Fibroblast of upper back skin (primary cell): ENCODE measurements at regions not wholly inside any gene's neighbourhood (a gene's known extent, or its start where the extent isn't known, plus 50 kb on each side); places are given as distances from the start of the nearest gene placed in this dataset.
"Not testable (repeated sequence)": the region's sequence is repeated elsewhere in the genome, so short reads cannot be mapped to it uniquely, and the experiment has no call there.

Experiments used
- DNase-seq: peaks from one replicate; pipeline ENCODE4 v3.0.0-alpha.2; 2013

DNA sequence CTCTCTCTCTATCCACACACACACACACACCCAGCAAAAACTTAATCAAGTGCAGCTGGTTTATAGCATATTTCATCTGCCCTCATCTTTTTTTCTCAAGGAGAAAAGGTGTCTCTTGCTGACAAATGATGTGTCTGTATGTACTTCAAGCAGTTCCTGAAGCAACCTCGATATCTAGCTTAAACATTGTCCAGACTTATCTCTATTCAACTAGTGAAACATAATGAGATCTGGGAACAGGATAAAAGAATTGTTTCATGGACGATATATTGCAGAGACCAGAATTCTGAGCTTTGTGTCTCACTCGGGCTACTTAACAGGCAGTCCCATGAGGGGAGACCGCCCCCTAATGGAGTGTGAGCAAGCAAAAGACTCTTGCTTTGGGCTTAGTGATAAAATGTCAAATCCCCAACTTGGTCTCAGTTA lies 929.2 kb upstream of the SOX11 start:
- DNase-seq, result peak; percentile 1

DNA sequence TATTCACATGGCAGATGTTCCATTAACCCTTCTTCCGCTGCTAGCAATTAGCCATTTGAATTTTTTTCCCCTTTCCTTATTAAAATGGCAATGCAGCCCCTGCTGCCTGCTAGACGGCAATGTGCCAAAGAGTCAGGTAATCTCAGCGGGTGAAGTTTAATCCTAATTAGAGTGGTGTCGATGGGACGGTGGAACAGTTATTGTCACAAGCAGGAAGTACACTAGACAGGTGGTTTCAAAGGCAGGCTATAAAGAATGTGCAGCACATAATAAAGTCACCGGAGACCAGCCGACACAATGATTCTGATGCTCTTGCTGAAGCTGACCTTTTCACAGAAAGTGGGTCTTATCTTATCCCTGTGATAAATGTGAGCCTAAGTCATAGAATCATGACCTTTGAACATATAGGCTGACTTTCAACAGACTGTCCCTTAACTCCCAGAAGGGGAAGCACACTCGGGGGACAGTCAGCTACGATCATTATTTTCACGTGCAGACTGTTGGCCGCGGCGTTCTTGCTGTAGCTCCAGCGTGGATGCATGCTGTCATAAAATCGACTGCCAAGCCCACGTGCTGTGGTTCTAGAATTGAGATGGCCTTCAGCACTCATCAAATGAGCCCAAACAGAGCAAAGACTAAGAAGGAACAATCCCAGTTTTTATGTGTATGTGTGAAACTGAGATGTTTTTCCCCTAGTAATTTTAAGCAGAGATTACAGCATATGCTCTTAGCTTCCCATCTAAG lies 926.2 kb upstream of the SOX11 start:
- no peak for DNase-seq

- no peak for DNase-seq
Measured at GRCh38 chr2:4775668-4776067, 916.5 kb upstream of the SOX11 start.

DNA sequence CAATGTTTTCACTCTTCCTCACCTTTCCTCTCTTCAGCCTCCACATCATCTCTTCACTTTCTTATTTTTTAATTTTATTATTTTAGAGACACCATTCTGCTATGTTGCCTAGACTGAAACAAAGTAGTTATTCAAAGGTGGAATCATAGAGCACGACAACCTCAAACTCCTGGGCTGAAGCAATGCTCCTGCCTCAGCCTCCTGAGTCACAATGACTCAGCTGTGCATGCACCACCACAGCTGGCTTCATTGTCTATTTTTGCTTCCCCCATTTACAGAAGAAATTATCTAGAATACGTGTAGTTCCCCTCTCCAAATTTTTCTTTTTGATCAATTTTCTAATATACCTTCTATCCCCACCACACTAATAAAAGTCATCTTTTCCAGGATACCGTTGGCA lies 911.5 kb upstream of the SOX11 start:
- DNase-seq, result no peak

DNA sequence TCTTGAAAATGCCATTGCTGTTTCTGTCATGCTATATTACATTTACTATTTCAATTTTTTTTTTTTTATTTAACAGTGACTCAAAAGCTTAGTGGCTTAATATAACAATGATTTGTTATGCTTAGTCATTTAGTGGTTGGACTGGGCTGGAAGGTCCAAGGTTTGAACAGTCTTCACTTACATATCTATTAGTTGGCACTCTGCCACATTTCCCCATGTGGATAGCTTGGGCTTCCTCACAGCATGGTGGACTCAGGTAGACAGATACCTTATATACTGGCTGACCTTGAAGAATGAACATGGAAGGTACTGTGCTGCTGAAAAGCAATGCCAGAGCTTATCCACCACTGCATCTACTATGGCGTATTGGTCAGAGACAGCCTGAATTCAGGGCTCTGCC lies 909.5 kb upstream of the SOX11 start:
- DNase-seq, result no peak

GRCh38 chr2:4791488-4791887 lies 900.7 kb upstream of the SOX11 start:
- no peak for DNase-seq

GRCh38 chr2:4792126-4792525 lies 900.1 kb upstream of the SOX11 start:
- no peak for DNase-seq

GRCh38 chr2:4803396-4803795 lies 888.8 kb upstream of the SOX11 start:
- no peak for DNase-seq

- not testable (repeated sequence) for DNase-seq
Measured at GRCh38 chr2:4814137-4814536, 878.0 kb upstream of the SOX11 start.

DNA sequence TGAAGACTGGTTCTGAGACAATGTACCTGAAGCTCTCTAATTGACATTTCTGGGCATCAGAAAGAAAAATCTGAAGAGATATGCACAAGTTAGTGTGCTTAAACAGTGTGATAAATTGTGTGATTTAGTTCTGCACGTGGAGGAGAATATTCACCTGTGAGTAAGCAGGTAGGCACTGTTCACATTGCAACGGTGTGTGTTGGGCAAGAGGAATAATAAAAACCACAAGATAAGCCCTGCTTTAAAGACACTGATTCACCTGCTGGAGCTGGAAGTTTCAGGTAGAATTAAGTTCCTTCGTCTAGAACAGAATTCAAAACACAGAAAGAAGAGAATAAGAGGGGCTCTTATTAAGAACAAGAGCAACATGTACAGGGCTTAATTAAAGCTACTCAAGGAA lies 864.3 kb upstream of the SOX11 start:
- DNase-seq, result no peak

DNA sequence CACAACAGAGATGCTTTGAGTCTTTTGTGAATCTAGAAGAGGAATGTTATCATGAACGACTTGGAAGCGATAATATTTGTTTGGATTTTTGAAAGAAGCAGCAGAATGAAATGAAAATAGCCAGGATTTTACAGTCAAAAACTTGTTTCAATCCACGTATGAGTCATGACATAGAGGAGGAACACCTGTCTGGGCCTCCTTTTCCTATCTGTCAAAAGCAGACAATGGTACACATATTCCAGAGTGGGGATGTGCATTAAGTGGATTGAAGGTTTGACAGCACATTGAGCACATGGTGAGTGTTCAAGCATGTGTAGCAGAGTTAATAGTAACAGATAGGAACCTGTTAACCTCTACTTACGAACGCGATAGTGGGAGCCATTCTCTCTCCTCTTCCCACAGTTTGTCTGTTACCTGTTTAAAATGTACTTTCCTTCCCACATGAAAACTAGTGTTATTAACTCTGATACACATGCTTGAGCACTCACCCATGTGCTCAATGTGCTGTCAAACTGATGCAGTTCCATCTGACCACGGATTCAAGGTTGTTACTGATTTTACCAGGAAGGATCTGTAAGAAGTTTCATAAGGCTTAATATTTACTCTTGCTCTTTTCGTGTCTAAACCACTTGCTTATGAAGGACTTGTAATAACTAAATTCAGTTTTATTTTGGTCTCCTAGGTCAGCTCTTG lies 863.4 kb upstream of the SOX11 start:
- no peak for DNase-seq

DNA sequence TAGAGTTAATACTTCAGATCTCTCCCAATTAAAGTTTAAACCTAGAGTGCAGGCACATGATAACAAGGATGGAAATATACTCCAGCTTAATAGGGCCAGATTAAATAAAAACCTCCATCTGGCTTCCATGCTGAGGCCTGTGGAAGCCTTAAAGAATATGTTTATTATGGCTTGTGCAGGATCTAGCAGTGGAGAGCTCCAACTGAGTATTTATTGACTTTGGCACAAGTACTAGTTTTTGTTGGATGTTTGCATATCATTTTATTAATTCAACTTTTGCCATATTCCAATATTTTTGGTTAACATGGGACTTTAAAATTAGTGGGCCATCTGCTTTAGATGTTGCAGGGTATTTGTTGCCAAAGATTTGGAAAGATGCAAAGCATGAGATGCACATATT lies 860.4 kb upstream of the SOX11 start:
- DNase-seq, result no peak

DNA sequence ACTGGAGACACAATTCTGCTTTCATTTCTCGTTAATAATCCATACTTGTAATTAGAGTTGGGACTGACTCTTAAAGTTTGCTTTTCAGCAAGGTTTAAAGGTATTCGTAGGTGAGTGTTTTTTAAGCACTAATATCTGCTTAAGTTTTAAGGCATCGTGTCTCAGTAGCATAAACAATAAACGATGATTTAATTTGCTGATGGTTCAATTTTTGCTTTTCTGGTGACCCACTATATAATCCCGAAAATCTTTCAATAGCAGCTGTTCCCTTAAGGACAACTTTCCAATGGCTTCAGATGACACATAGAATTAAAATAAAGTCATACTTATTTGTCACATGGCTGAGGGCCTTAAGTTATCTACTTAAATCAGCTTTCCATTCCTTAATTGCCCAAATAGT lies 859.5 kb upstream of the SOX11 start:
- DNase-seq, result no peak

DNA sequence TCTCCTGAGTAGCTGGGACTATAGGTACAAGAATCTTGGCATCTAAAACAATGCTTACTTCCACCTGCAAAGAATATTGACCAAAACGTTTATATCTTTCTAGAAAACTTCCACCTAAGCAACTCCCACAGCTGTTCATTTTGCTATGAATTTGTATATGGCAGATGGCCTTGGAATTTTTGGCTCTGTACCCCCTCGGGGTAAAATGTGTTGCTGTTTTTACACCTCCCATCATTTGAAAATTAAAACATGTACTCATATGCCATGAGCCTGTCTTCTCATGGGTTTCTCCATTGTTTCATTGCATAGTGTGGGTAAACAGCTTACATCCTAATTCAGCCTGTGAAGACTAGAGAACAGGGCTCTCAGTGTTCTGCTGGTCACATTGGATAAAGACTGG lies 853.6 kb upstream of the SOX11 start:
- DNase-seq, result no peak

GRCh38 chr2:4840791-4841190 lies 851.4 kb upstream of the SOX11 start:
- DNase-seq, result no peak

DNA sequence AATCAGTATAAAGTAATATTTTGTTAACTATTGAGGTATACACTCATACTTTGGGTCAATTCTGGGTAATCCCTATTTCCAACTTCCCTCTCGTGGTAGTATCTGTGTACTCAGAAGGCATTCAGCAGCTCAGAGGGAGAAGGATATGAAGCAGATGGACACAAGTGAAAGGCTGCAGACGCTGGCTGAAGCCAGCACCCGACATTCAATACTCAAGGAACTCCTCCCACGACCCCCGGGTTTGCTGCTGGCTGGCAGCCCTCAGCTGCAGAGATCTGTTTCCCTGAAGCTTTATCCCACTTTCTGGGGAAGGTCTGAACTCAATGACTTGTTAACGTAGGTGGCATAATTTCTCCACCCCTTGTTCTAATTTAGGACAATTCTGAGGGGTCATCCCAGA lies 847.3 kb upstream of the SOX11 start:
- DNase-seq, result no peak

DNA sequence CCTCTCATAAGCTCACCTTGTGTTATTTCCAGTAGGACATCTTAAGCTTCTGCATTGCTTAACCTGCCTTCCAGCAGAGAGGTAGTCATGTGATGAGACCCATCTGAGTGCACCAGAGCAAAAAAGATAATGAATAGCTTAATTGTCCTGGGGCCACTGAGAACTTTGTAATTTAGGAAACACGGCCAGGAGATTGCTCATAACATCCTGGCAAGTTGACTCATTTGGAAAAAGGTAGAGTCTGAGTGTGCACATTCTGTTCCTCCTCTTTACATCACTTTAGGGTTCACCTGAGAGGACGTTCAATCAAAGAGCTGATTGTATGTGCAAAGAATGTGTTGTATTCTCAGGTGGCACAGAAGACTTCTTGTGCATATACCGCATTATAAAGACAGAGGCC lies 830.2 kb upstream of the SOX11 start:
- DNase-seq, result no peak

DNA sequence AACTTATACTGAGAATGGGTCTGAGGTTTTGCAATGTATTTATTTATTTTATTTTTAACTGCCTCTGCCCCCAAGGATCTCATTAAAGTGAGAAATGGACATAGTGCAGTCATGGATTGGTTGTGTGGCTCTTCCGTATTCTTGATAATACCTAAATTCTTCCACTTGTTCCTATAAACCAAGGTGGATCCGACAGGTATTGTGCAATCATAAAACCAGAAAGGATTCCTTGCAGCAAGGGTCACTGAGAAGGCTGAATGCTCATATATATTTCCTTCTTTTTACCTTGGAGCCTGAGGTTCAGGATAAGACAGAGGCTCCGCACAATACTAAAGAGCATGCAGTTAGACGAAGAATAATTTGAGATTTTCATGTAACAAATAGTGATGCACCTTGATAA lies 826.0 kb upstream of the SOX11 start:
- no peak for DNase-seq

GRCh38 chr2:4868466-4868865 lies 823.7 kb upstream of the SOX11 start:
- no peak for DNase-seq

GRCh38 chr2:4869154-4869553 lies 823.0 kb upstream of the SOX11 start:
- no peak for DNase-seq

DNA sequence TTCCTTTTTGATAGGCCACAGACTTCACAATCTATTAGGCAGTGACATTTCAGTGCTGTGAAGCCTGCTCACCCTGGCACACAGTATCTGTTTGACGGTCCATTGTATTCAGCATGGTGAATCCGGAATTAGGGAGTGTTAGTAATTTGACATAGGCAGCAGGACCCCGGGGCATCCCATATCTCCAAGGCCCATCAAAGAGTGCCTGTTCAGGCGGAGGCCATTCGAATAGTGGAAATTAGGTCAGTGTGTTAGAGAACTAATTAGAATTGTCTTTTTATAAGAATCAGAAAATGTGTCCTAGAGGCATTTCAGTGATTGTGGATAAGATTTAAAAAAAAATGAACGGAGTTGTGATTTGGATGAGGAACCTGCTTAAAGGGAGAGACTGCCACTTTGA lies 818.8 kb upstream of the SOX11 start:
- DNase-seq, result no peak

GRCh38 chr2:4873876-4874593 lies 818.1 kb upstream of the SOX11 start:
- no peak for DNase-seq

DNA sequence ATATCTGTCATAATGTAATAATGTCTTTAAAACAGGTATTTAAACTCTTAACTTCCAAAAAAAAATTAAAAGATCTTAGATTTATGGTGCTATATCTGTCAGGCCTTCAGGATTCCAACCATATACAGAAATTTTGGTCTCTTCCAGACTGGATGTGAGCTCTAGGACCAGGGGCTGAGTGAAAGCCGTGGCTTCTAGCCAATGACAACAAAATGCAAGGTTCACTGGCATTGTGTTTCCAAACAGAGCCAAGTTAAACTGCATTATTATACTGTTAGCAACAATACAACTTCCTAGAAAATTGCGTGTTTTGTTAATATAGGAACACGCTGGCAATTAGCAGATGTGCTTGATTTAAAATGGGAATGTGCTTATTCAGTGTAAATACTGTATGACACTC lies 809.8 kb upstream of the SOX11 start:
- no peak for DNase-seq

GRCh38 chr2:4882941-4883340 lies 809.2 kb upstream of the SOX11 start:
- DNase-seq, result no peak
